ENCODE measurements at regions not wholly inside any gene's neighbourhood (a gene's known extent, or its start where the extent isn't known, plus 50 kb on each side); places are given as distances from the start of the nearest gene placed in this dataset.

DNA sequence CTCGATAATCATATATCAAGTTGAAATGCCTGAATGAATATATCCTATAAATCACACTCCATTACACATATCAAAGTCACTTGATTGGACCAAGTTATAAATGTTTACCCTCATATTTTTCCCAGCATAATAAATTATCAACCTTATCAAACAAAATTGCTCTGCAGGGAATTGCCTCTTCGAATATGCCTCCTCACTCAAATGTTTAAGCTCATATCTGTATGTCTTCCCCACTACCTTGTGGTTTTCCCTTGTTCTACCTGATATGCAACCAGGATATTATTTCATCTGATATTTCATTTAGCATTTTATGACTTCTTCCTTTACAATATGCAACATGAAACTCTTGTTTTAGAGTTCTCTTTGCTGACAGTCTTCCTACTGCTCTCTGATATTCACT is 226.4 kb downstream of the RASSF9 start:
- Mint-ChIP-seq H3K9me3 (ENCODE audit: low read depth, unreplicated experiment) (no peaks in the 10 kb centered on the region), H3K27ac (ENCODE audit: unreplicated experiment) (no peak overlapping the region), H3K27me3 (ENCODE audit: unreplicated experiment) (no peaks in the 10 kb centered on the region), H3K4me1 (ENCODE audit: low read depth, unreplicated experiment) (no peaks in the 10 kb centered on the region), H3K36me3 (ENCODE audit: insufficient read depth, unreplicated experiment) (no peaks in the 10 kb centered on the region), H3K4me3 (ENCODE audit: low read depth, unreplicated experiment) (no peak overlapping the region)
- DNase-seq, result no peak
- intact Hi-C loops (cut with micrococcal nuclease; ENCODE audit: unreplicated experiment), result no loop called here
- no peak for TF ChIP-seq CTCF (IDR thresholded peaks at IDR 0.05; ENCODE audit: unreplicated experiment)
- no TSS peak for BruUV-seq (replicated peaks)
- CTCF ChIA-PET, result no interaction called here

DNA sequence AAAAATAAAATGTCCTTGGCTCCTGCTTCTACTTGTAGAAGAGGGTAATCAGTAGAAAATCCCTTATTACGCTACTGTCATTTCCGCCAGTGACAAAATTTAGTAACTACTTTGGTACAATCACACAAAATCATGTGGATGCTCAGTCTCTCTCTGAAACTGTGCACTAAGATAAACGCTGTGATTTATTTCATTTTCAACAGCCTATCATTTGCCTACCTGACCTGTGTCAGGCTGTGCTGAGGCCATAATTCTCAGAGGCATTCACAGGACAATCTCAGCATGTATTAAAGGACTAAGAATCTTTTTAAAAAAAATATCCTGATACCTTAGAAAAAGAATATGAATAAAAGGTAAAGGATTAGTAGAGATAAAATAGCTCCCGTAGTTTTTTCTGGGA is 226.0 kb downstream of the RASSF9 start:
- BruUV-seq (replicated peaks), result no TSS peak
- no peak for TF ChIP-seq CTCF (IDR thresholded peaks at IDR 0.05; ENCODE audit: unreplicated experiment)
- Mint-ChIP-seq H3K4me1 (ENCODE audit: low read depth, unreplicated experiment) (no peaks in the 10 kb centered on the region), H3K9me3 (ENCODE audit: low read depth, unreplicated experiment) (no peaks in the 10 kb centered on the region), H3K27ac (ENCODE audit: unreplicated experiment) (no peak overlapping the region), H3K36me3 (ENCODE audit: insufficient read depth, unreplicated experiment) (no peaks in the 10 kb centered on the region), H3K27me3 (ENCODE audit: unreplicated experiment) (no peaks in the 10 kb centered on the region), H3K4me3 (ENCODE audit: low read depth, unreplicated experiment) (no peak overlapping the region)
- intact Hi-C loops (cut with micrococcal nuclease; ENCODE audit: unreplicated experiment), result no loop called here
- CTCF ChIA-PET, result no interaction called here
- DNase-seq, result no peak

DNA sequence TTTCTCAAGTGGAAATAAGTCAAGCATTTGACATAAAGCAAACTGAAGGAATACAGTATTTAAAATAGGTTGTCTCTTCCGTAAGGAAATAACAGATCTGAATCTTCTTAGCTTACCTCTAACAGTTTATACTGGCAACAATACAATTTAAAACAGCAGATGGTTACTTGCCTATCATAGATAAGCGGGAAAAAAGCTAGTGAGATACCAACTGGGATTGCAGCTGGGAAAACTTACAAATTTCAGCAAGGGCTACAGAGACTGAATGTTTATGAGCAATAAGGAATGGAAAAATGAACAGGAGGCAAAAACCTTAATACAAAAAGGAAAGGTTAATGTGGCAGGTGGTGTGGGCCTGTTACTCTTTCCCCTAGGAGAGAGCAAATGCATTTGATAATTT is 220.0 kb downstream of the RASSF9 start:
- H3K27ac Mint-ChIP-seq (ENCODE audit: unreplicated experiment), result no peak overlapping the region
- no peaks in the 10 kb centered on the region for H3K9me3 Mint-ChIP-seq (ENCODE audit: low read depth, unreplicated experiment)
- BruUV-seq (replicated peaks), result no TSS peak
- CTCF ChIA-PET, result no interaction called here
- TF ChIP-seq CTCF (IDR thresholded peaks at IDR 0.05; ENCODE audit: unreplicated experiment), result no peak
- no peaks in the 10 kb centered on the region for H3K27me3 Mint-ChIP-seq (ENCODE audit: unreplicated experiment)
- H3K36me3 Mint-ChIP-seq (ENCODE audit: insufficient read depth, unreplicated experiment), result no peaks in the 10 kb centered on the region
- no peak for DNase-seq
- intact Hi-C loops (cut with micrococcal nuclease; ENCODE audit: unreplicated experiment), result no loop called here
- no peak overlapping the region for H3K4me3 Mint-ChIP-seq (ENCODE audit: low read depth, unreplicated experiment)
- H3K4me1 Mint-ChIP-seq (ENCODE audit: low read depth, unreplicated experiment), result peaks cover 3% of the 10 kb centered on the region

- Mint-ChIP-seq H3K4me1 (ENCODE audit: low read depth, unreplicated experiment) (peaks cover 10% of the 10 kb centered on the region), H3K36me3 (ENCODE audit: insufficient read depth, unreplicated experiment) (no peaks in the 10 kb centered on the region), H3K27ac (ENCODE audit: unreplicated experiment) (no peak overlapping the region), H3K4me3 (ENCODE audit: low read depth, unreplicated experiment) (no peak overlapping the region), H3K27me3 (ENCODE audit: unreplicated experiment) (no peaks in the 10 kb centered on the region), H3K9me3 (ENCODE audit: low read depth, unreplicated experiment) (no peaks in the 10 kb centered on the region)
- DNase-seq, result no peak
- CTCF ChIA-PET, result no interaction called here
- intact Hi-C loops (cut with micrococcal nuclease; ENCODE audit: unreplicated experiment), result no loop called here
- BruUV-seq (replicated peaks), result no TSS peak
- TF ChIP-seq CTCF (IDR thresholded peaks at IDR 0.05; ENCODE audit: unreplicated experiment), result no peak
Observed at GRCh38 chr12:85617307-85618091, 218.7 kb downstream of the RASSF9 start.

Measured in Calu3 (cell line).